ENCODE measurements at regions not wholly inside any gene's neighbourhood (a gene's known extent, or its start where the extent isn't known, plus 50 kb on each side); places are given as distances from the start of the nearest gene placed in this dataset.

DNA sequence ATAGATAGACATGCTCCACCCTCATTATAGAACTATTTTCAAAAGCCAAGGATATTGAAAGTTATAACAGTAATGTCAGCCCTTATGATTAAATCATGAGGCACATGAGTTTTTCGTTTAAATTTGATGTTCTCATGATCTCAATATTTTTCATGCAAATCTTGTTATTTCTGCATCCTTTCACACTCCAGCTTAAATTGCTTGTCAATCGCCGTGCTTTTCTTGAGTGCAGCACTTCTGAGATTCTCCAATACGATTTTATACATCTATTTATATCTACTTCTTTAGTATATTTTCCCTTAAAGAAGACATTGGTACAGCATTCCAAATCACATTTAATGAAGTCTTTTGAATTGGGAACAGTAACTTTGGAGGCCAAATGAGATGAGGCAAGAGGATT lies 171.2 kb upstream of the GBE1 start:
- DNase-seq (ENCODE audit: extremely low read depth in 1 of 2, low read depth in 1 of 2): no peak

DNA sequence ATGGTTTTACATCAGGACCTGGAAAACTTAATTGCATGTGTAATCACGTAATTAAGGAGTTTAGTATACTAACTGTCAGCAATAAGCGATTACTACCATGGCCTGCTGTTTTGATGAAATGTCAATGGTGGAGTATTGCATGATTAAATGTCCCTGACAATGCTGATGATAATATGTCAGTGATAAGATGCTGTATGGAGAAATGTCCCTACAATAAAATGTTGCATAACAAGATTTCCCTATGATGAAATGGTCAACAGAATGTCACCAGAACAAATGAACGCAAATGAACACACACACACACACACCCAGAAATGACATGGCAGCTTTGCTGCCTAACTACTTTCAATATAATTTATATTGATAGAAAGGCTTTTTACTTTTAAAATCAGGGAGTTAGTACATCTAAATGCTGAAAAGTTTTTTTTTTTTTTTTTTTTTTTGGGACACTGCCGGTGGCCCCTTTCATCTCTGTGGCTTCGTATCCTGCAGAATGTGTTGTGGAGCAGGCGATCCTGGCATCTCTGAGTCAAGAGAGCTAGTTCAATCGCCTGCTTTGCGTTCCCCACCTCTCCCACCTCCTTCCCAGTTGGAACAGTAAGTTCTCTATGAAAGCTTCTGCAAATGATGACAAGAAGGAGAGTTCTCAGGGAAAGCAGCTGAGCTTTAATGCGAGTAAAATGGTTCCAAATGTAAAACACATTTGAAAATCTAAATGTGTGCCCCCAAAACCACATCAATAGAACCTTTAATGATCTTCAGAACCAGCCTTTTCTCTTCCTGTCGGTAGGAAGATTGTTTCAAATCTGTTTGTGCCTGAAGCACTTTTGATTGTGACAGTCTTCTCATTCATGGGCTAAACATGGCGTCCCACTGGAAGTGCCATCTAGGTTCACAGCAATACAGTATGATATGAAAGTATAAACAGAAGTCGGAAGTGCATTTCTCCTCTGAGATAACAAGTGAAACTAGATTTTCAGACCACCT lies 170.1 kb upstream of the GBE1 start:
- DNase-seq (ENCODE audit: extremely low read depth in 1 of 2, low read depth in 1 of 2): no peak

DNA sequence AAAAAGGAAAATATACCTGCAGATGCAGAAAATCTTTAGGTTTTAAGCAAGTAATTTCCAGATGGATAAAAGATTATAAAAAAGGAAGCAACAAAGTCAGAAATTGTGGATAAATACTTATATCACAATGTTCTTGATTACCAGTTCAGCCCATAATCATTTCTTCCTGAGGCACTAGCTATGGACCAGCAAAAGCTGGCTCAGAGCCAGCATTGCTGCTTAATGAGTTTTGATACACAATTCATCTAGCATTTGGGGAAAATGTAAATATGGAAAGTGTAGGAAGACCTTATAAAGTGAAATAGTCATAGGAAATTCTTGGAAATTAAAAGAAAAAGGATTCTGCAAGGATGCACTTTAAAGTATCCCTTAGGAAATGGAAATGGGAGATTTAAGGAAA lies 168.3 kb upstream of the GBE1 start:
- DNase-seq (ENCODE audit: extremely low read depth in 1 of 2, low read depth in 1 of 2): no peak

DNA sequence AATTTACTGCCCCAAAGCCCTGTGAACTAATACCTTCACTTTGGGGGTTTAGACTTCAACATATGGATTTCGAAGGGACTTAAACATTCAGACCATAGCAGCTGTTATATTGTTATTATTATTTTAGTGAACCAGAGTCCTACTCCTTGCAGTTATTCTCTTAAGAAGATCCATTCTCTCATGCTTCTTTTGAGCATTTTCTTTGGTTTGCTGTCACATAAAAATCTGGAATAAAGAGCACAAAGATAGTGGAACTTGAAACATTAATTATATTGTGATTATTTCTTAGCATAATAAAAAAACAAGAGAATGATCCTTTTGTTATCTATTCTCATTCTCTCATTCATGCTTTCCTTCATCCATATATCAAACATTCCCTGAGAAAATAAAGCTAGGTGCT lies 166.4 kb upstream of the GBE1 start:
- DNase-seq (ENCODE audit: extremely low read depth in 1 of 2, low read depth in 1 of 2): no peak

DNA sequence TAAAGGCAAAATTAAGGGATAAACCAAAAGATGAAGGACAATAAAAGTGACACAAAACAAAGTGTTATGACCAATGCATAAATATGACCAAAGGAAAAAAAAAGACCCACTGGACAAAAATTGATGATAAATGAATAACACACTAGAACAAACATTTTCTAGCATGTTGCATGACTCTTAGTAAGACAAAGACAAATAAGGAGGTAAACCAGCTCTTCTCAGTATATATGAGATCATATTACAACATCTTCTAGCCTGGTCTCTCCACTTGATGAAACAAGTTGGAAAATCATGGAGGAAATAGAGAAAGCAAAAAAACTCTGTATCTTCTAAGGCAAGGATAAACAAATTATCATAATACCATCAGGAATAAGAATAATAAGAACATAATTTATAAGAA lies 163.9 kb upstream of the GBE1 start:
- DNase-seq (ENCODE audit: extremely low read depth in 1 of 2, low read depth in 1 of 2): no peak

DNA sequence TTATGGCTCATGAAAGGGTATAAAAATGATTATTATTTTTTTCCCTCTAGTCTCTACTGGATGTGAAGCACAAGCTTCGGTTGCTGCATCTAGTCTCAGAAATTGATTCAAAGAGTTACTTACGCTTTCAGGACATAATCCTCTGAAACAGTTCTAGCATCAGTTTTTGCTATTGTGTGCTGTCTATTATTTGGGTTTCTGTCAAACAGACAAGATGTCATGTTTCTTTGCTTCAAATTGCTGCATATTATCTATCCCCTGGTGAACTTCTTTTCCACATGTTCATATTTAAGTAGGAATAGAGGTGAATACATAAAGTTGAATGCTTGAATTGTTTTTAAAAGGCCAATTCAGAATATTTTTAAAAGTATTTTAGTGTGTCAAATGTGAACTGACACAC lies 161.6 kb upstream of the GBE1 start:
- DNase-seq (ENCODE audit: extremely low read depth in 1 of 2, low read depth in 1 of 2): no peak

DNA sequence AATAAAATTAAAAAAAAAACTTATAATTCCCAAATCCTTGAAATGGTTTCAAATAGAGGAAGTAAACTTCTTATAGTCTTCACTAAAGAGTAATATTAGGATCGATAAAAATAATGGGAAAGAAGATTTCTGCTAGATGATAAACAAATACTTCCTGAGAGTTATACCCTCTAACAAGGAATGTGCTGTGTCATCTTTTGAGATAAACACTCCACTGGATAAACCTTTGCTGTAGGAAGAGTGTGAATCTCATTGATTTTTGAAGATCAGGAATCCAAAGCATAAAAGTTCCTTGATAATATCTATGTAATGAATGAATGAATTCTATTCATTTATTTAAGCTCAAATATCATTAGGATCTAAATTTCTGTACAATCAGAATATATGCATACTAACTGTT lies 161.0 kb upstream of the GBE1 start:
- DNase-seq (ENCODE audit: extremely low read depth in 1 of 2, low read depth in 1 of 2): no peak

DNA sequence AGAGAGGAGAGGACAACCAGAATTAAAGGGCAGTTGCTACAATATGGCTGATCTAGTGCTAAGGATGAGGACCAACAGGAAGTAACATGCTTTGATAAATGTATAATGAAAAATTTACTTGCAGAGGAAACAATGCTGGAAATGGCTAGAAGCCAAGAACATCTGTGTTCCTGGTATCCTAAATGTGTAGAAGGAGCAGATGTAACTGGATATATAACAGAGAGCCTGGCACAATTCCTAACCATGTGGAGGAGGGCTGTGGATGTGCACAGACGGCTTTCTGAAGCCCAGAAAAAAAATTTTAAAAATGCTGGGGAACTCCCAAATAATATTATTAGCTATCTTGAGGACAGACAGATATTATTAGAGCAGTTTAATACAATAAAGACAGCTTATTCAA lies 159.4 kb upstream of the GBE1 start:
- no peak for DNase-seq (ENCODE audit: extremely low read depth in 1 of 2, low read depth in 1 of 2)

DNA sequence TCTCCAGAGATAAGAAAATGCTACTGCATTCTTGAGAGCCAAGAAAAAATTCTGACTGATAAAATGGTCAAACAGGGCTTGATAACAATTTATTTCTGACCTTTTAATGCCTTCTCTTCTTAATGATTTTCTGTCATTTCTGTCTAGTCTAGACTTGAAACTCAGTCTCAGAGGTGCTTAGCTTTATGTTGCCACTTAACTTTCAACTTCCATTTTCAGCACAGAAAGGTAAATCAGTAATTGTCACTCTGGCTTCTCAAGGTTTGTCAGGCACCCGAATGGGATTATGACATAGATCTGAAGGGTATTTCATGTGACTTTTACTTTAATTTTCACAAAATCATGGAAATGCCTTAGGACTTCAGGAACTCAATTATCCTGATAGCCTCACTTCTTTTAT lies 155.4 kb upstream of the GBE1 start:
- no peak for DNase-seq (ENCODE audit: extremely low read depth in 1 of 2, low read depth in 1 of 2)

DNA sequence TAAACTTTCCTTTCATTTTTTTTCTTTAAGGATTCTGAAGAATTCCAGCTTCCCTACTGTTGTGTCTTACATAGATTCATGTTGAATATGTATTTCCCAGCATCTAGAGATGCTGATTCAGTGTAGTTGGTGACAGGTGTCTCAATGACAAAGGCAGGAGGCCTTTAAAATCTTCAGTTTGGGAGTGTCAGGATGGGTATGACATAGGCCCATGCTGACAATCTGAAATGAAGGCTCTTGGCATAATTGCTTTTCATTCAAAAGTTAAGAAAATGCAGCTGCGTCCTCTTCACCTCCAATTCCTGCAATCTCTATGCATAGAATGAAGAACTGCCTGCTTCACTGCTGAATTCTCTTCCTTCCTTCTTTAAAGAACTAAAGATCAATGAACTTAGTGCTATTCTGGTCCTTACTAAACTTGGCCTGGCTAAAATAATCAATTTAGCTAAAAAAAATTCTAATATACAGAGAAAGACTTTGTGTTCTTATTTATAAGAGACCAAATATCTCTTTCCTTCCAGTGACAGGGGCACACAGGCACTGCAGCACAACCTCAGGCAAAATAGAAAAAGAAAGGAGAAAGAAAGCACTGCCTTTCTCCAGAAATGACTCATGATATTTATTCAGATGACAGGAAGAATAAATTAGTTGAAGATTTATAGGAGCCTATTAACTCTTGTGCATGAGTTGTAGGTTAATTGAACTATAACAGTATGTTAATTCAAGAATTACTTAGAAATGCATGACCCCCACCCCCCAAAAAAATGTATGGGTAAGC lies 152.6 kb upstream of the GBE1 start:
- no peak for DNase-seq (ENCODE audit: extremely low read depth in 1 of 2, low read depth in 1 of 2)

DNA sequence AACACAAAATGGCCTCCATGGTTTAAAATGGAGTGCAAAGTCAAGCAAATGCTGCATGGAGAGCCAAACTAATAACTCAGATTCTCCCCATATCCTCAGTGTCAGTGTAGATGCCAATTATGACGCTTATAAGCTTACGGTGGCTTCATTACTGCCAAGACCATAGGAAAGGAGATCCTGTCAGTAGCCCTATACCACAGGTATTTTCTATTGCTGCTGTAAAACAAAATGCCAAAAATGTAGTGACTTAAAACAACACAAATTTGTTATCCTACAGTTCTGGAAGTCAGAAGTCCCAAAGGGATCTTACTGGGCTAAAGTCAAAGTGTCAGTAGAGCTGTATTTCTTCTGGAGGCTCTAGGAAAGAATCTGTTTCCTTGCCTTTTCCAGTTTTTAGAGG lies 149.8 kb upstream of the GBE1 start:
- no peak for DNase-seq (ENCODE audit: extremely low read depth in 1 of 2, low read depth in 1 of 2)

DNA sequence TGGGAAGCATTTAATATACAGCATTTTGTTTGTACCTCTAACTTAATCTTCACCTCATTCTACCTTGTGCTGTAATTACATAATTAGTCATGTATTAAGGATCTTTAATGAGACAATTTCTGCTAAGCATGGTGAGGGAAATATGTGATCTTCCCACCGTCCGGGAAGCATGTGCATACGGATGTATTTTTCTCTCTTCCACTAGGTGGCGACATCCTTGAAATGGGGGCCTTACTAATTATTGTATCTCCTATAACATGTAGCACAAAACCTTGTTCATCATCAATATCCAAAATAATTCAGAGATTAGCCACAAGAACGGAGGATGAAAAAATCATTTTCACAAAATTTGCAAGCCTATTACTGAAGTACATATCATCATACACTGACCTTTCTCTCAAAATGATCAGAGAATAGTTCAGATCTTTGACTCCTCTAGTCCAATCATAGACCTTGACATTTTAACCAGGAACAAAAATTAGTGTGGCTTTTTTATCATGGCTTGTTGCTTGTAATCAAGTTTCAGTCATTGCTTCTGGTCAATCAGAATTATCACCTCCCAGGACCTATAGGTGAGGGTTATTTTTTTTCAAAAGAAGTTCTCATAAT lies 148.9 kb upstream of the GBE1 start:
- no peak for DNase-seq (ENCODE audit: extremely low read depth in 1 of 2, low read depth in 1 of 2)

DNA sequence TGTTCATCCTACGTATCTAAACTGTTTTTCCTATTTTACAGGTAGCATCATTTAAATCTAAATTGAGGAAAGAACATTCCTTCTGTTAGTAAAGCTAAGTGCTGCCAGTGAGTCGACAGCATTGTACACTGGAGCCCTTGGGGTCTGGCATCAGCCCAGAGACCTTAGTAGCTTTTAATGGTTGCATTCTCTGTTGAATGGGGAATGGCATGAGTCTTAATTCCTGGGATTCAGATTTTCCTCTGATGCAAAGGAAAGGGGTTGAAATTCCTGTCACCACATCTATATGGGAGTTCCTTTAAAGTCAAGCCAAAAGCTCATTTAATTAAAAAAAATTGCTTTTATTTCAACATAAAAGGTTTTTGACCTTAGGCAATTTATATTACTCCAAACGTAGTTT lies 148.4 kb upstream of the GBE1 start:
- no peak for DNase-seq (ENCODE audit: extremely low read depth in 1 of 2, low read depth in 1 of 2)

DNA sequence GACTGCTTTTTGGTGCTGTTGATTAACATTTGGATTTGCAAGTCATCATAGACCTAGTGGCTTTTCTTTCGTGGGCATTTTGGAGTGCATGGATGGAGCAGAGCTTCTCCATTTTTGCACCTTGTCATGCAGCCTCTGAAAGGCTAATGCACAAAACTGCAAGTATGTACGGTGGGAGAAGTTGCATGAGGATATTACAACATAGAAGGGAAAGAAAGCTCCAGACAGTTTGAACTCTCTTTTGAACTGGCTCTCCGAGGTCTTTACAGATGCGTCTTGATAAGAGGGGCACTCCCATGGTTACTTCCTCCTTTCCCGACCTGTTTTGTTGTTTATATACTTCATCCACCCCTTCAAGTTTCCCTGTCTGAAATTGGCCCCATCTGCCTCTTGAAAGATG lies 147.1 kb upstream of the GBE1 start:
- no peak for DNase-seq (ENCODE audit: extremely low read depth in 1 of 2, low read depth in 1 of 2)

DNA sequence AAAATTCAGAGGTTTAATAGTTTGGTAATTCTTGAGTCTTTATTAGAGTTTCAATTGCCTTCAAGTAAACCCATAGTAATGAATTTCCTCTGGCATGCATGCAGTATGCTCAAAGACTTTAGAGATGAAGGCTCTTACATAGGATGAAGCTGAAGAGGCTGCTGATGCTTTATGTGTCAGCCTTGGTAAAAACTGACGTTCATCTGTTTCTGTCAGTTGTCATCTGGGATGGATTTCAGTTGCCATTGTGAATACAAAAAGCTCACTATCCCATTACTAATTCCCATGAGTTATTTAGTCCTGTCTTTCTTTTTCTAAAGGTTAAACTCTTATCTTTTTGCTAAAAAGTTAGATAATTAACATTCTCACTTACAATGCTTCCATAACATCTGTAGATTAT lies 136.9 kb upstream of the GBE1 start:
- no peak for DNase-seq (ENCODE audit: extremely low read depth in 1 of 2, low read depth in 1 of 2)

DNA sequence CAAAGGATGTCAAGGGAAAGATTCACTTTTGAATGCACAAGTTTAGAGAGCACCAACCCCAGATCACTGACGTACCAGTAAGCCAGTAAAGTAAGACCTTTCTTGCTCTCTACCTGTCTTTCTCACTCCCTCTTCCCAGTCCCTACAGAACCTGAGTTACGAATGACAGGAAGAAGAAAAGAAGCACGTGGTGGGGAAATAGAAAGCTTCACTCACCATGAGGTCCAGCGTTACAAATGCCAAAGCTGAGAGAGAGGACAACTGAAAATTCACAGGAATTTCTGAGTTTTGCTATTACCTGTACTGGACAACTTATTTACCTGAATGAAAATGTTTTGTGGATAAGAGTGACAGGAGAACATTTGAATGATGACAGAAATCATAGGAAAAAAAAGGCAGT lies 133.2 kb upstream of the GBE1 start:
- DNase-seq (ENCODE audit: extremely low read depth in 1 of 2, low read depth in 1 of 2): no peak

DNA sequence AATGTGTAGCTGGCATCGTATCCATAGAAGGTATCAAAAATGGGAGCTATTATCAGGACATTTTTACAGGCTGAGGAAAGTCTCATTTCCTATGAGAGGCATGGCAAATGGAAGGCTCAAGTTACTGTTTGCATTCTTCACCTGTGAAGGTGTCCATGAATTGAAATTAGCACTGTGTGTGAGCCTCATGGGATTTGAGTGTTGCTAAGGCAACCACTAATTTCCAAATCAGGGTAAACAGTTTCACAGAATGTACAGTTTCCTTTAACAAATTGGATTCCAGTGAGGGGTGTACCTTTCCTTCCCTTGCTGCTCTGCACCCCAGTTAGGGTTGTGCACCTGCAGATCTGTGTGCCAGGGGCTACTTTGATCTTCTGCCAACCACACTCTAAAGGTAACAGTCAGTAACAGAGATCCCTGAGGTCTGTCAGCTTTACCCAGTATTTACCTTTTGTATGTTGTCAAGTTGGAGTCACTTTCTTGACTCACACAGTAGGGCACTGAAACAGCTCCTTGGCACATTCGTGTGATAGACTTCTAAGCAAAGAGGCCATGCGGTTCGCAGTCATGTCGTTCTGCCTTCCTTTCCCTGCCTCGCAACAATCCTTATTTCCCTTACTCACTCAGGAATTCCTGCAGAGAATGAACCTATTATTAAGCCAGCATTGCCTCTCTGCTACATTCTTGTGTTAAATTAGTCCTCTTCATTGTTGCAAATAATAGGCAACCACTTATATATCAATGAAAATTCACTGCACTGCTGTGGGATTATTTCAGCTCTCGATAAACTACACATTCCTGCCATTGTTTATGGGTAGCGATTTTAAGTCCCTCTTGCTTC lies 129.8 kb upstream of the GBE1 start:
- DNase-seq (ENCODE audit: extremely low read depth in 1 of 2, low read depth in 1 of 2): no peak

DNA sequence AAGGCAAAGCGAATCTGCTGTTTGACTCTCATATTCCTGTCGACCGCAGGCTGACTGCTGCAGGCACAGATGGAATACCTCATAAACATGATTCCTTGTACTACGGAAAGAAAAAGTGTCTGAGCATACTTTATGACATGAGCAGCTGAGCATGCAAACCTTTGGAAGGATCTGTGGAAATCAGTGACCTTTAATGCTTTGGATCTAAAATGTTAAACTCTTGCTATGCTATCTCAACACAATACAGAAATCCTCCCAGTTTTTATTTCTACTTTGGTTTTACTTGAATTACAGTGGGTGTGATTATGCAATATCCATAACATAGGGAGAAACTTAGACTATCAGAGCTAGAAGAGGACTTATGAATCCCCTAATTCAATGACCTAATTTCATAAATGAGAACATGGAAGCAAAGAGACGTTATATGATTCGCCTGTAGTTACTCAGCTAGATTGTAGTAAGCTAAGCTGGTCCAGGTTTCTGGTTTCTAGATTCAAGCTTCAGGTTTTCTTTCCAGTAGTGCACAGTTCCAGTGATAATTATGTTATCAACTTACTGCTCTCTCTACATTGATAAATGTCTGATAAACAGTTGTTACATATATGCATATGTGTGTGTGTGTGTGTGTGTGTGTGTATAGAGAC lies 127.6 kb upstream of the GBE1 start:
- no peak for DNase-seq (ENCODE audit: extremely low read depth in 1 of 2, low read depth in 1 of 2)

DNA sequence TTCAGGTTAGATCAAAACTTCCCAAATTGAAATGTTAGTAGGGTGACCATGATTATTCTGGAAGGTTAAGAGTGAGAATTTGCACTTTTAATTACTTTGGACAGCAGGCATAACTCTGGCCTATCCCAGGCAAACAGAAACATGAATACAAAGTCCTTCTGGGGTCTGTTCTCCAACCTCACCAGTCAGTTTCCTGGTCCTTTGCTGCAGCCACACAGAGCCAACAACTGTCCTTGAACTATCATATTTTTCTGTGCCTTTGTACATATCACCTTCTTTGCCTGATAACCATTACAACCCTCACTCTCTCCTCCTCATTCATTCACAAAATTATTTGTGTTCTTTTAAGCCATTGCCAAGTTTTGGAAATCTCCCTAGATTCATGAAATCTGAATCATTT lies 126.0 kb upstream of the GBE1 start:
- DNase-seq (ENCODE audit: extremely low read depth in 1 of 2, low read depth in 1 of 2): no peak

DNA sequence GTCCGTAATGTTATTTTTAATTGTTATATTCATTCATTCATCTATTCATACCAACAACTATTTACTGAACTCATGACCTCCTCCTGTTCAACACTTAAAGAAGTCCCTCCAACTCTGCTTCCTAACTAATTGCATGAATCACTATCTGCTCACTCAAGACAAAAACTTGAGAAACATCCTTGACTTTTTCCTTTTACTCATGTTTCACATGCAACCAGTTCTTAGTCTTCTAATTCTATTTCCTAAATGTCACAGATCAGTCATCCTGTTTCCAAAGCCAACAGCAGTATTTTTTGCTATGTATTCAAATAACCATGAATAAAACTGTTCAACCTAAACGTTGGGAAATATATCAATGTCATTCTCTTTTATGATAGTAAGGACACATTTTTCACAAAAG lies 124.6 kb upstream of the GBE1 start:
- no peak for DNase-seq (ENCODE audit: extremely low read depth in 1 of 2, low read depth in 1 of 2)
